Heart left ventricle (tissue), 16 donors: ENCODE measurements at regions not wholly inside any gene's neighbourhood (a gene's known extent, or its start where the extent isn't known, plus 50 kb on each side); places are given as distances from the start of the nearest gene placed in this dataset.

Source experiments
- ATAC-seq, 4 donors: fragments of 200-7000 bp; cut with Tn5 transposase; one replicate each; pipeline ENCODE4 v1.9.1; 2020 to 2022; ENCODE audit warnings: moderate library complexity in 4 of 4, mild to moderate bottlenecking in 3 of 4, moderate number of reproducible peaks in 1 of 4
- DNase-seq, 5 donors: peaks; one replicate each; pipeline ENCODE4 v3.0.0-alpha.2; 2020
- H3K27ac ChIP-seq, 12 donors: fragments of 200-600 bp; sonication (generic) in 4 of 12; one replicate each; pipeline versions ENCODE4 v1.5.0 to v1.8.0; 2016 to 2022; ENCODE audit warnings: mild to moderate bottlenecking in 2 of 12
- H3K27me3 ChIP-seq, 9 donors: fragments of 200-600 bp; sonication (generic) in 2 of 9; one replicate each; pipeline versions ENCODE4 v1.5.1 to v1.8.0; 2016 to 2022; ENCODE audit warnings: mild to moderate bottlenecking in 3 of 9
- H3K36me3 ChIP-seq, 9 donors: fragments of 200-600 bp; sonication (generic) in 2 of 9; one replicate each; pipeline versions ENCODE4 v1.5.0 to v1.8.0; 2018 to 2022; ENCODE audit warnings: mild to moderate bottlenecking in 2 of 9
- H3K4me1 ChIP-seq, 12 donors: fragments of 200-600 bp; sonication (generic) in 4 of 12; one replicate each; pipeline versions ENCODE4 v1.5.0 to v1.8.0; 2016 to 2022; ENCODE audit warnings: mild to moderate bottlenecking in 3 of 12
- H3K4me3 ChIP-seq, 12 donors: fragments of 200-600 bp; sonication (generic) in 4 of 12; one replicate each; pipeline versions ENCODE4 v1.5.0 to v1.8.0; 2017 to 2022; ENCODE audit warnings: mild to moderate bottlenecking in 9 of 12, moderate library complexity in 4 of 12
- H3K9me3 ChIP-seq, 12 donors: fragments of 200-600 bp; sonication (generic) in 4 of 12; one replicate each; pipeline versions ENCODE4 v1.5.0 to v1.8.0; 2016 to 2022; ENCODE audit warnings: mild to moderate bottlenecking in 1 of 12
- POLR2A ChIP-seq, 2 donors: fragments of 450-650 bp; IDR thresholded peaks; one replicate each; pipeline ENCODE4 v1.6.1; 2017; ENCODE audit warnings: antibody characterized with exemption in 2 of 2, mild to moderate bottlenecking in 2 of 2, moderate library complexity in 2 of 2
- WGBS, 4 donors: extraction: QIAGEN DNeasy Blood & Tissue Kit in 2 of 4; methylation state at CpG; one replicate each; pipeline versions ENCODE4 v1.1.5 to v1.1.7; 2013 to 2018; 5-methylcytosine and 5-hydroxymethylcytosine counted together
- intact Hi-C, 10 donors: fragments of 100-400 bp; cut with DNase I; formaldehyde crosslinking; loops; one replicate each; pipeline versions ENCODE4 v1.11.1 to v1.14.2; 2022
- TF ChIP-seq, protein P1 (sequence below), 12 donors: fragments of 200-600 bp; sonication (generic) in 4 of 12; IDR thresholded peaks; one replicate each; pipeline versions ENCODE4 v1.5.0 to v1.8.0; 2018 to 2022; ENCODE audit warnings: antibody characterized with exemption in 12 of 12, mild to moderate bottlenecking in 5 of 12
- donor health status: ischemic (EF 13 %, LVEDD 7.1; RV severe dilation, severe dysfunction).
- donor health status: healthy with polysubstance abuse.
- donor health status: DM: no; HTN: yes; CAD: no.
- donor health status: DM: no; HTN: no; CAD: no.
- donor health status: ischemic (EF 25% LVEDD 6.9; RV normal size, moderate dysfunction).
- donor health status: ischemic (EF 25% LVEDD 5.7; RV mildly dilated, moderate dysfunction).
- donor health status: healthy.
- donor health status: DM: yes; HTN: yes; CAD: no.
- donor health status: ischemic (EF 35%, LVEDD 5.7; RV mildly dilated, moderate dysfunction).
- donor health status: nonischemic (EF 11% LVEDD 7.7; RV severe dilation, severe dysfunction).
- donor health status: DM: yes; HTN: yes; CAD: no.
- donor health status: PGD.
- donor health status: ischemic (EF 29% LVEDD 5.4; RV normal size, mild dysfunction).
- donor health status: nonischemic (EF 23%, LVEDD 6.1; RV moderate dilation, normal function).

DNA sequence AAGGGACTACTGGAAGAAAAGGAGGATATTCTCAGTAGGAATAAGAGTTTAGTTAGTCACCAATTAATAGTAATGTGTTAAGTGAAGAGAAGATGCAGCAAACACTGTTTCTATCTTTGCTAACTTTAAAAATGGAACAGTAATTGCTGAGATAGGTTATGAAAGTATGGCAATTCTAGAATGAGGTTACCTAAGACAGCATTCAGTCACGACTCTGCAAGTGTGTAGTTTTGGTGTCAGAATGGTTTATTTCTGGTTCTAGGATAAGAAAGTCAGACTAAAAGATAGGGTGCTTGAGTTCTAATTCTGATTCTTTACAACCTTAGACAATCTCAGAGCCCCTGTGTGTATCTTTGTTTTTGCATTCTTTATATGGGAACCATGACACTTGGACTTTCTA is 138.1 kb downstream of the POU4F1 start:
- ATAC-seq (no peak), DNase-seq (no peak)
- intact Hi-C loops, result no loop called here
- no peaks in the 10 kb centered on the region for H3K36me3 ChIP-seq
- peaks cover 0 to 8% (median 0%) of the 10 kb centered on the region in 9 donors for H3K27me3 ChIP-seq
- WGBS, 4 donors, result 39 to 66% (median 57%) methylated on average over 1 of the region's 1 CpG
- no peak overlapping the region for H3K4me3 ChIP-seq
- H3K4me1 ChIP-seq, result no peaks in the 10 kb centered on the region
- H3K9me3 ChIP-seq, result no peaks in the 10 kb centered on the region
- no peak overlapping the region for H3K27ac ChIP-seq
- no peak for TF ChIP-seq POLR2A (IDR thresholded peaks at IDR 0.05)
- TF ChIP-seq, protein P1, sequence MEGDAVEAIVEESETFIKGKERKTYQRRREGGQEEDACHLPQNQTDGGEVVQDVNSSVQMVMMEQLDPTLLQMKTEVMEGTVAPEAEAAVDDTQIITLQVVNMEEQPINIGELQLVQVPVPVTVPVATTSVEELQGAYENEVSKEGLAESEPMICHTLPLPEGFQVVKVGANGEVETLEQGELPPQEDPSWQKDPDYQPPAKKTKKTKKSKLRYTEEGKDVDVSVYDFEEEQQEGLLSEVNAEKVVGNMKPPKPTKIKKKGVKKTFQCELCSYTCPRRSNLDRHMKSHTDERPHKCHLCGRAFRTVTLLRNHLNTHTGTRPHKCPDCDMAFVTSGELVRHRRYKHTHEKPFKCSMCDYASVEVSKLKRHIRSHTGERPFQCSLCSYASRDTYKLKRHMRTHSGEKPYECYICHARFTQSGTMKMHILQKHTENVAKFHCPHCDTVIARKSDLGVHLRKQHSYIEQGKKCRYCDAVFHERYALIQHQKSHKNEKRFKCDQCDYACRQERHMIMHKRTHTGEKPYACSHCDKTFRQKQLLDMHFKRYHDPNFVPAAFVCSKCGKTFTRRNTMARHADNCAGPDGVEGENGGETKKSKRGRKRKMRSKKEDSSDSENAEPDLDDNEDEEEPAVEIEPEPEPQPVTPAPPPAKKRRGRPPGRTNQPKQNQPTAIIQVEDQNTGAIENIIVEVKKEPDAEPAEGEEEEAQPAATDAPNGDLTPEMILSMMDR (IDR thresholded peaks at IDR 0.05), result no peak

DNA sequence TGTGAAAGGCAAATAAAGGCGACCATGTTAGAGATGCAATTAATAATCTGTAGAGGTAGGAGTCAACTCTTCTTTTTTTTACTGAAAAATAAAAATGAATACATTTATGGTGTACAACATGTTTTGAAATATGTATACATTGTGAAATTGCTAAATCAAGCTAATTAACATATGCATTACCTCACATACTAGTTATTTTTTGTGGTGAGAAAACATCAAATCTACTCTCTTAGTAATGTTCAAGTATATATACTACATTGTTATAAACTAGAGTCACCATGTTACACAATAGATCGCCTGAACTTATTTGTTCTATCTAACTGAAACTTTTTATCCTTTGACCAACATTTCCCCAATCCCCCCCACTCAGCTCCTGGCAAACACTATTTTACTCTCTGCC is 143.2 kb downstream of the POU4F1 start:
- ATAC-seq, result no peak
- Histone ChIP-seq H3K4me1 (no peaks in the 10 kb centered on the region), H3K36me3 (no peaks in the 10 kb centered on the region), H3K27me3 (peaks cover 0 to 4% (median 0%) of the 10 kb centered on the region in 9 donors), H3K4me3 (no peak overlapping the region), H3K27ac (no peak overlapping the region), H3K9me3 (no peaks in the 10 kb centered on the region)
- 85 to 91% (median 88%) methylated on average over 2 of the region's 2 CpGs for WGBS, 4 donors
- DNase-seq, result no peak
- intact Hi-C loops, result no loop called here
- no peak for TF ChIP-seq POLR2A (IDR thresholded peaks at IDR 0.05)
- TF ChIP-seq, protein P1 (IDR thresholded peaks at IDR 0.05), result no peak

DNA sequence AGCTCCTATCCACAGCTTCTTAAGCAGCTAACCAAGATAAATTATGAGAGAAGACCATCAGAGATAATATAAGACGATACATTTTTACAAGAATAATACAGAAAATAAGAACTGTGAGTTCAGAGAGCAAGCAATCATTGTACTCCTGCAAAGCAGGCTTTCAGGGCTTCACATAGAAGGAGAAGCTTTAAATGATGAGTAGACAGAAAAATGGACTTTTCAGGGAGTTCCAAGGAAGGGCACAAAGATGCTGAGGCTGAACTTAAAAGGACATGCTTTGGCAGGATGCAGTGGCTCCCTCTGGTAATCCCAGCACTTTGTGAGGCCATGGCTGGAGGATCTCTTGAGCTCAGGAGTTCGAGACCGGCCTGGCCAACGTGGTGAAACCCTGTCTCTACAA is 159.5 kb downstream of the POU4F1 start:
- Histone ChIP-seq H3K27me3 (no peaks in the 10 kb centered on the region), H3K36me3 (no peaks in the 10 kb centered on the region), H3K27ac (no peak overlapping the region), H3K4me3 (no peak overlapping the region), H3K4me1 (no peaks in the 10 kb centered on the region), H3K9me3 (no peaks in the 10 kb centered on the region)
- DNase-seq (no peak), ATAC-seq (no peak)
- intact Hi-C loops, result no loop called here
- 81 to 87% (median 86%) methylated on average over 4 of the region's 4 CpGs for WGBS, 4 donors
- no peak for TF ChIP-seq POLR2A (IDR thresholded peaks at IDR 0.05)
- TF ChIP-seq, protein P1 (IDR thresholded peaks at IDR 0.05), result no peak

DNA sequence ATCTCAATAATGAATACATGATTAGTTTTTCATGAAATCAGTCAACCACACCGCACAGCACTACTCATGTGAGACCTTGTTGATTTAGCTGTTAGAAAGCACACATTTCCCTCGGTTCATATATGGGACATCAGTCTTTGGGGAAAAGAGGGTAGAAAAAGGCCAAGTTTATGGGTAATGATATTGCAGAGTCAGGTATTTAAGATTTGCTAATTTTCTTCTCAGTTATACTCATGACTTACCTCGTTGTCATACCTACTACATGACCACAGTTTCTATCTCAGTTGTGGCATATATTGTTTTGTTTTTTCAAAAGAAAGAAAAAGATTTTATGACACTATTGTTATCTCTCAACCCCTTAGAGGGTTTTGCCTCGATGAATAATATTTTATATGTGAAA is 165.6 kb downstream of the POU4F1 start:
- intact Hi-C loops, result no loop called here
- no peaks in the 10 kb centered on the region for H3K36me3 ChIP-seq
- ATAC-seq, result no peak
- no peaks in the 10 kb centered on the region for H3K4me1 ChIP-seq
- no peak for DNase-seq
- WGBS, 4 donors, result 64 to 77% (median 67%) methylated on average over 4 of the region's 4 CpGs
- H3K27me3 ChIP-seq, result no peaks in the 10 kb centered on the region
- H3K4me3 ChIP-seq, result no peak overlapping the region
- H3K27ac ChIP-seq, result no peak overlapping the region
- no peak for TF ChIP-seq POLR2A (IDR thresholded peaks at IDR 0.05)
- TF ChIP-seq, protein P1 (IDR thresholded peaks at IDR 0.05), result no peak
- no peaks in the 10 kb centered on the region for H3K9me3 ChIP-seq
